Ovary (tissue), 3 donors: ENCODE measurements at regions not wholly inside any gene's neighbourhood (a gene's known extent, or its start where the extent isn't known, plus 50 kb on each side); places are given as distances from the start of the nearest gene placed in this dataset.

Experiments used
- POLR2A ChIP-seq: fragments of 450-650 bp; IDR thresholded peaks from one replicate; pipeline ENCODE4 v1.6.1; 2017; ENCODE audit warnings: antibody characterized with exemption, mild to moderate bottlenecking, moderate library complexity
- TF ChIP-seq, protein P1 (sequence below), 3 donors: fragments of 450-650 bp in 2 of 3; fragments of 200-600 bp in 1 of 3; IDR thresholded peaks; one replicate each; pipeline versions ENCODE4 v1.5.1 to v1.8.0; 2016 to 2022; ENCODE audit warnings: antibody characterized with exemption in 3 of 3, mild to moderate bottlenecking in 1 of 3
- donor health status: DM: no; HTN: no; CAD: no.

DNA sequence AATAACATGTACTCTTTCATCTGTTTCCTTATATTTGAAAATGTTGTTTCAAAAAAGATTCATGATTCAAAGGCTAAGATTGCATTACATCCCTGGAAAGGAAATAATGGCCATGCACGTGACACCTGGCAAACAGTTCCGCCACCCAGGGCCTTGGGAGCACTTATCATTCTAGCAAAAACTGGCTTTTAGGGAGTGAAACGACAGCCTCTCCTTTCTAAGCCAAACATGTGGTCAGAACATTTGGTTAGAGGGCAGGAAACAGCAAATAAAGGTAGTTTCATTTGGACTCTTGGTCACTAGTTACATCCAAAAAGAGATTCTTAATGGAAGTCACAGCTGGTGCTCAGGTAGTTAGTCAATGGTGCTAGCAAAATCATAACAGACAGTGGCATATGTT is 83.5 kb downstream of the FAS start:
- TF ChIP-seq, protein P1, sequence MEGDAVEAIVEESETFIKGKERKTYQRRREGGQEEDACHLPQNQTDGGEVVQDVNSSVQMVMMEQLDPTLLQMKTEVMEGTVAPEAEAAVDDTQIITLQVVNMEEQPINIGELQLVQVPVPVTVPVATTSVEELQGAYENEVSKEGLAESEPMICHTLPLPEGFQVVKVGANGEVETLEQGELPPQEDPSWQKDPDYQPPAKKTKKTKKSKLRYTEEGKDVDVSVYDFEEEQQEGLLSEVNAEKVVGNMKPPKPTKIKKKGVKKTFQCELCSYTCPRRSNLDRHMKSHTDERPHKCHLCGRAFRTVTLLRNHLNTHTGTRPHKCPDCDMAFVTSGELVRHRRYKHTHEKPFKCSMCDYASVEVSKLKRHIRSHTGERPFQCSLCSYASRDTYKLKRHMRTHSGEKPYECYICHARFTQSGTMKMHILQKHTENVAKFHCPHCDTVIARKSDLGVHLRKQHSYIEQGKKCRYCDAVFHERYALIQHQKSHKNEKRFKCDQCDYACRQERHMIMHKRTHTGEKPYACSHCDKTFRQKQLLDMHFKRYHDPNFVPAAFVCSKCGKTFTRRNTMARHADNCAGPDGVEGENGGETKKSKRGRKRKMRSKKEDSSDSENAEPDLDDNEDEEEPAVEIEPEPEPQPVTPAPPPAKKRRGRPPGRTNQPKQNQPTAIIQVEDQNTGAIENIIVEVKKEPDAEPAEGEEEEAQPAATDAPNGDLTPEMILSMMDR (IDR thresholded peaks at IDR 0.05), result no peak
- no peak for TF ChIP-seq POLR2A
